WTC11 (cell line): ENCODE measurements at regions not wholly inside any gene's neighbourhood (a gene's known extent, or its start where the extent isn't known, plus 50 kb on each side); places are given as distances from the start of the nearest gene placed in this dataset.

Experiments used
- ATAC-seq: fragments of 200-7000 bp; cut with Tn5 transposase; 2 replicates; pipeline ENCODE4 v1.10.0; 2021; ENCODE audit warnings: mild to moderate bottlenecking, moderate library complexity
- CTCF ChIA-PET: fragments of 300-600 bp; sonication (Branson Sonifier 250); formaldehyde crosslinking; loops from one replicate; lab custom pipeline; 2021; ENCODE audit warnings: antibody characterized with exemption; lab: Charles Lee
- POLR2A ChIA-PET: fragments of 350-600 bp; sonication (Branson Sonifier 250); formaldehyde crosslinking; loops from one replicate; lab custom pipeline; 2021; ENCODE audit warnings: antibody characterized with exemption; lab: Charles Lee
- DNase-seq: peaks from one replicate; pipeline ENCODE4 v3.0.0; 2021; ENCODE audit warnings: low spot score
- H3K27ac Mint-ChIP-seq: 2 replicates; pipeline ENCODE4 v1.8.0; 2021; ENCODE audit warnings: mixed read lengths
- H3K27me3 Mint-ChIP-seq: 2 replicates; pipeline ENCODE4 v1.8.0; 2021; ENCODE audit warnings: low read depth, mild to moderate bottlenecking, moderate library complexity, mixed read lengths
- H3K36me3 Mint-ChIP-seq: 2 replicates; pipeline ENCODE4 v1.8.0; 2021; ENCODE audit warnings: mixed read lengths
- H3K4me1 Mint-ChIP-seq: 2 replicates; pipeline ENCODE4 v1.8.0; 2022; ENCODE audit warnings: mixed read lengths
- H3K4me3 Mint-ChIP-seq: 2 replicates; pipeline ENCODE4 v1.8.0; 2021; ENCODE audit warnings: mild to moderate bottlenecking, moderate library complexity, mixed read lengths
- H3K9me3 Mint-ChIP-seq: 2 replicates; pipeline ENCODE4 v1.8.0; 2021; ENCODE audit warnings: mixed read lengths
- ARID4B ChIP-seq: sonication (generic); formaldehyde crosslinking; IDR thresholded peaks from 2 replicates; pipeline ENCODE4 v1.8.0; 2023; ENCODE audit warnings: missing genetic modification reagents, mild to moderate bottlenecking, borderline replicate concordance
- ATF3 ChIP-seq: sonication (generic); formaldehyde crosslinking; conservative IDR thresholded peaks from 2 replicates; pipeline ENCODE4 v1.8.1; 2022; ENCODE audit warnings: mild to moderate bottlenecking, missing genetic modification reagents
- E2F5 ChIP-seq: sonication (generic); formaldehyde crosslinking; IDR thresholded peaks from 2 replicates; pipeline ENCODE4 v1.8.1; 2022; ENCODE audit warnings: mild to moderate bottlenecking, moderate library complexity, missing genetic modification reagents
- ERG ChIP-seq: fragments of 250-450 bp; sonication (Bioruptor Pico); IDR thresholded peaks from 2 replicates; pipeline ENCODE4 v1.8.0; 2021; ENCODE audit warnings: mild to moderate bottlenecking
- ESRRA ChIP-seq: sonication (generic); formaldehyde crosslinking; IDR thresholded peaks from 2 replicates; pipeline ENCODE4 v1.8.1; 2022; ENCODE audit warnings: mild to moderate bottlenecking, missing genetic modification reagents, borderline replicate concordance
- FOXP4 ChIP-seq: sonication (generic); formaldehyde crosslinking; IDR thresholded peaks from 2 replicates; pipeline ENCODE4 v1.8.0; 2022; ENCODE audit warnings: mild to moderate bottlenecking, missing genetic modification reagents
- JAZF1 ChIP-seq: fragments of 250-450 bp; sonication (Bioruptor Pico); IDR thresholded peaks from 2 replicates; pipeline ENCODE4 v1.9.0; 2021; ENCODE audit warnings: moderate library complexity, mild to moderate bottlenecking, inconsistent platforms
- MLX ChIP-seq: sonication (generic); formaldehyde crosslinking; IDR thresholded peaks from 2 replicates; pipeline ENCODE4 v1.8.1; 2023; ENCODE audit warnings: mild to moderate bottlenecking, missing genetic modification reagents, moderate library complexity
- NR3C1 ChIP-seq: sonication (generic); formaldehyde crosslinking; conservative IDR thresholded peaks from 2 replicates; pipeline ENCODE4 v1.8.1; 2023; ENCODE audit warnings: low read depth, mild to moderate bottlenecking, missing genetic modification reagents
- PREB ChIP-seq: sonication (generic); formaldehyde crosslinking; IDR thresholded peaks from 2 replicates; pipeline ENCODE4 v1.8.1; 2022; ENCODE audit warnings: mild to moderate bottlenecking, missing genetic modification reagents, moderate library complexity, borderline replicate concordance
- PRRX2 ChIP-seq: fragments of 250-450 bp; sonication (Bioruptor Pico); IDR thresholded peaks from 2 replicates; pipeline ENCODE4 v1.8.0; 2021; ENCODE audit warnings: mild to moderate bottlenecking
- ZNF281 ChIP-seq: sonication (generic); formaldehyde crosslinking; IDR thresholded peaks from 2 replicates; pipeline ENCODE4 v1.8.0; 2023; ENCODE audit warnings: mild to moderate bottlenecking, missing genetic modification reagents
- ZNF423 ChIP-seq: fragments of 250-450 bp; sonication (Bioruptor Pico); IDR thresholded peaks from 2 replicates; pipeline ENCODE4 v2.1.2; 2022; ENCODE audit warnings: mild to moderate bottlenecking, moderate library complexity
- ZSCAN18 ChIP-seq: fragments of 250-450 bp; sonication (Bioruptor Pico); IDR thresholded peaks from 2 replicates; pipeline ENCODE4 v2.1.2; 2022; ENCODE audit warnings: mild to moderate bottlenecking, moderate library complexity

- TF ChIP-seq ESRRA (CRISPR knock-in tag), result no peak
- no peak for TF ChIP-seq MLX
Measured at GRCh38 chr10:78327778-78328591, 294.3 kb downstream of the RPS24 start (continued).

GRCh38 chr10:78328592-78329404, 295.1 kb downstream of the RPS24 start:
- no peak overlapping the region for H3K27ac Mint-ChIP-seq
- DNase-seq (no peak), ATAC-seq (no peak)
- no peaks in the 10 kb centered on the region; the same call in 1 of the 2 replicates for H3K27me3 Mint-ChIP-seq
- no peak overlapping the region for H3K4me3 Mint-ChIP-seq
- peaks cover 4% of the 10 kb centered on the region for H3K4me1 Mint-ChIP-seq
- CTCF ChIA-PET, result no interaction called here
- TF ChIP-seq JAZF1 (CRISPR knock-in tag) (no peak), ZNF423 (peak; percentile 44; the same call in 1 of the 2 replicates)
- POLR2A ChIA-PET, result no interaction called here
- H3K9me3 Mint-ChIP-seq, result peaks cover 30% of the 10 kb centered on the region
- peaks cover 13% of the 10 kb centered on the region for H3K36me3 Mint-ChIP-seq

GRCh38 chr10:78330884-78331283, 297.2 kb downstream of the RPS24 start:
- peaks cover 13% of the 10 kb centered on the region for H3K36me3 Mint-ChIP-seq
- POLR2A ChIA-PET, result no interaction called here
- DNase-seq, result no peak
- no peaks in the 10 kb centered on the region; the same call in 1 of the 2 replicates for H3K27me3 Mint-ChIP-seq
- H3K27ac Mint-ChIP-seq, result no peak overlapping the region
- no peak for ATAC-seq
- H3K9me3 Mint-ChIP-seq, result peaks cover 22% of the 10 kb centered on the region
- peaks cover 4% of the 10 kb centered on the region for H3K4me1 Mint-ChIP-seq
- CTCF ChIA-PET, result no interaction called here
- no peak for TF ChIP-seq FOXP4 (CRISPR knock-in tag)
- no peak for TF ChIP-seq NR3C1 (CRISPR knock-in tag)
- no peak for TF ChIP-seq ATF3 (CRISPR knock-in tag)
- no peak for TF ChIP-seq PRRX2 (CRISPR knock-in tag)
- no peak for TF ChIP-seq E2F5 (CRISPR knock-in tag)
- no peak for TF ChIP-seq ZNF281 (CRISPR knock-in tag)
- TF ChIP-seq ERG (CRISPR knock-in tag), result no peak
- no peak for TF ChIP-seq ZSCAN18 (CRISPR knock-in tag)
- TF ChIP-seq ARID4B (CRISPR knock-in tag), result no peak
- no peak for TF ChIP-seq PREB (CRISPR knock-in tag)
- H3K4me3 Mint-ChIP-seq, result no peak overlapping the region
